ENCODE measurements at regions not wholly inside any gene's neighbourhood (a gene's known extent, or its start where the extent isn't known, plus 50 kb on each side); places are given as distances from the start of the nearest gene placed in this dataset.

GRCh38 chr3:41031401-41031800 is 167.9 kb upstream of the CTNNB1 start:
- DNase-seq (ENCODE audit: low read depth), result no peak

- DNase-seq (ENCODE audit: low read depth), result no peak
These were observed 165.3 kb upstream of the CTNNB1 start for GRCh38 chr3:41033956-41034519.

- DNase-seq (ENCODE audit: low read depth), result no peak
These were observed 163.8 kb upstream of the CTNNB1 start for GRCh38 chr3:41035456-41036022.

GRCh38 chr3:41037651-41038334 is 161.5 kb upstream of the CTNNB1 start:
- DNase-seq (ENCODE audit: low read depth), result no peak

GRCh38 chr3:41040256-41040655 is 159.0 kb upstream of the CTNNB1 start:
- DNase-seq (ENCODE audit: low read depth), result no peak

GRCh38 chr3:41041462-41041861 is 157.8 kb upstream of the CTNNB1 start:
- no peak for DNase-seq (ENCODE audit: low read depth)

GRCh38 chr3:41041899-41042298 is 157.4 kb upstream of the CTNNB1 start:
- no peak for DNase-seq (ENCODE audit: low read depth)

- DNase-seq (ENCODE audit: low read depth), result no peak
These were observed 154.8 kb upstream of the CTNNB1 start for GRCh38 chr3:41044523-41044922.

- DNase-seq (ENCODE audit: low read depth), result no peak
These were observed 153.8 kb upstream of the CTNNB1 start for GRCh38 chr3:41045491-41045890.

GRCh38 chr3:41050144-41050543 is 149.2 kb upstream of the CTNNB1 start:
- DNase-seq (ENCODE audit: low read depth), result no peak

- peak; percentile 0 for DNase-seq (ENCODE audit: low read depth)
These were observed 146.1 kb upstream of the CTNNB1 start for GRCh38 chr3:41053220-41053619.

- DNase-seq (ENCODE audit: low read depth), result no peak
These were observed 139.2 kb upstream of the CTNNB1 start for GRCh38 chr3:41060106-41060505.

- DNase-seq (ENCODE audit: low read depth), result no peak
These were observed 135.2 kb upstream of the CTNNB1 start for GRCh38 chr3:41064070-41064469.

- DNase-seq (ENCODE audit: low read depth), result no peak
These were observed 134.8 kb upstream of the CTNNB1 start for GRCh38 chr3:41064526-41064925.

- DNase-seq (ENCODE audit: low read depth), result no peak
These were observed 134.0 kb upstream of the CTNNB1 start for GRCh38 chr3:41065340-41065739.

GRCh38 chr3:41073190-41073589 is 126.1 kb upstream of the CTNNB1 start:
- no peak for DNase-seq (ENCODE audit: low read depth)

- no peak for DNase-seq (ENCODE audit: low read depth)
These were observed 123.3 kb upstream of the CTNNB1 start for GRCh38 chr3:41075975-41076374.

GRCh38 chr3:41076399-41076798 is 122.9 kb upstream of the CTNNB1 start:
- DNase-seq (ENCODE audit: low read depth), result no peak

- no peak for DNase-seq (ENCODE audit: low read depth)
These were observed 119.2 kb upstream of the CTNNB1 start for GRCh38 chr3:41080141-41080540.

GRCh38 chr3:41088882-41089281 is 110.4 kb upstream of the CTNNB1 start:
- DNase-seq (ENCODE audit: low read depth), result peak; percentile 63

GRCh38 chr3:41089566-41089965 is 109.7 kb upstream of the CTNNB1 start:
- DNase-seq (ENCODE audit: low read depth), result no peak

GRCh38 chr3:41092844-41093243 is 106.5 kb upstream of the CTNNB1 start:
- DNase-seq (ENCODE audit: low read depth), result no peak

- DNase-seq (ENCODE audit: low read depth), result no peak
These were observed 105.8 kb upstream of the CTNNB1 start for GRCh38 chr3:41093476-41093875.
